Epithelial cell of esophagus (primary cell): ENCODE measurements at regions not wholly inside any gene's neighbourhood (a gene's known extent, or its start where the extent isn't known, plus 50 kb on each side); places are given as distances from the start of the nearest gene placed in this dataset.

Experiments
- DNase-seq: peaks from one replicate; pipeline ENCODE4 v3.0.0; 2010; ENCODE audit warnings: low read depth
- H3K4me3 ChIP-seq: 2 replicates; pipeline ENCODE4 v1.5.1; 2011; ENCODE audit warnings: mild to moderate bottlenecking, low read length, control low read depth
- CTCF ChIP-seq: IDR thresholded peaks from 2 replicates; pipeline ENCODE4 v1.5.1; 2011; ENCODE audit warnings: low read depth, mild to moderate bottlenecking, low read length, control low read depth, inconsistent platforms; ENCODE audit not compliant: insufficient read depth; ENCODE audit errors: missing control alignments

GRCh38 chr20:1838556-1839279, 56.5 kb upstream of the SIRPA start:
- H3K4me3 ChIP-seq, result no peak overlapping the region
- TF ChIP-seq CTCF, result no peak

GRCh38 chr20:1835186-1836035, 59.8 kb upstream of the SIRPA start:
- no peak overlapping the region for H3K4me3 ChIP-seq
- DNase-seq, result no peak
- TF ChIP-seq CTCF, result no peak

More at GRCh38 chr20:1838556-1839279, 56.5 kb upstream of the SIRPA start:
- DNase-seq, result no peak

- peak; percentile 41 for DNase-seq
- no peak for TF ChIP-seq CTCF
- H3K4me3 ChIP-seq, result no peak overlapping the region
Measured at GRCh38 chr20:1833728-1834726, 61.2 kb upstream of the SIRPA start.

GRCh38 chr20:1833216-1833615, 62.0 kb upstream of the SIRPA start:
- no peak for DNase-seq
- no peak overlapping the region for H3K4me3 ChIP-seq
- no peak for TF ChIP-seq CTCF

GRCh38 chr20:1832634-1833033, 62.6 kb upstream of the SIRPA start:
- DNase-seq, result no peak
- TF ChIP-seq CTCF, result no peak

GRCh38 chr20:1831606-1832005, 63.6 kb upstream of the SIRPA start:
- TF ChIP-seq CTCF, result no peak
- DNase-seq, result no peak
- no peak overlapping the region for H3K4me3 ChIP-seq

More at GRCh38 chr20:1832634-1833033, 62.6 kb upstream of the SIRPA start:
- H3K4me3 ChIP-seq, result no peak overlapping the region
